Uterus (tissue), 2 donors: ENCODE measurements at regions not wholly inside any gene's neighbourhood (a gene's known extent, or its start where the extent isn't known, plus 50 kb on each side); places are given as distances from the start of the nearest gene placed in this dataset.

Source experiments
- CTCF ChIP-seq, 4 experiments: fragments of 200-600 bp in 2 of 4; fragments of 450-650 bp in 2 of 4; sonication (generic) in 2 of 4; IDR thresholded peaks; one replicate each; pipeline ENCODE4 v1.5.1; 2016 to 2019; ENCODE audit warnings: antibody characterized with exemption in 4 of 4, mild to moderate bottlenecking in 2 of 4, moderate library complexity in 1 of 4
- POLR2A ChIP-seq, 2 donors: fragments of 450-650 bp; IDR thresholded peaks; one replicate each; pipeline ENCODE4 v1.6.1; 2016; ENCODE audit warnings: antibody characterized with exemption in 2 of 2, mild to moderate bottlenecking in 1 of 2, moderate library complexity in 1 of 2

- no peak for TF ChIP-seq CTCF (IDR thresholded peaks at IDR 0.05)
- no peak for TF ChIP-seq POLR2A (IDR thresholded peaks at IDR 0.05)
These were observed 226.7 kb upstream of the TSHZ3 start for GRCh38 chr19:31575846-31576335.
